ENCODE measurements at regions not wholly inside any gene's neighbourhood (a gene's known extent, or its start where the extent isn't known, plus 50 kb on each side); places are given as distances from the start of the nearest gene placed in this dataset.

DNA sequence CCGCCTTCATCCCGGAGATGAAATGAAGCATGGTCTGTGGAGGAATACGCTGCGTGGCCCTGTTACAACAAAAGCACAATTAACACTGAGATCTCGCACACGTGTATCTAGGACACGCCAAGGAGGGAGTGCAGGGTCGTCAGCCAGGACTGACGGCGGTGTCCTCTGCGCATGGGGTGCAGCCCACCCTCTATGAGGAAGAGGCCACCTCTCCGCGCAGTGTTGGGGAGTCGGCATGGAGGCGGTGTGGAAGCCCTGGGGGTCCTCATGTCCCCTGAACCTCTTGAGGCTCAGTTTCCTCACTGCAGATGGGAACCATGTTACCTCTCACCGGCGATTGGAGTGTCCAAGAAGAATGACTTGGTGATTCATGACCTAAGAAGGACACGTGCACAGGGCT is 86.0 kb upstream of the ZNF236 start:
- Histone ChIP-seq H3K4me3 (ENCODE audit: low read length) (no peak overlapping the region), H3K9ac (ENCODE audit: low read length) (no peak overlapping the region), H3K27me3 (ENCODE audit: low read length) (peaks cover 22% of the 10 kb centered on the region), H3K4me2 (ENCODE audit: low read length) (no peak overlapping the region), H2AFZ (ENCODE audit: low read length) (no peak overlapping the region), H4K20me1 (ENCODE audit: low read length) (no peaks in the 10 kb centered on the region), H3K9me3 (ENCODE audit: low read length) (no peaks in the 10 kb centered on the region), H3K27ac (ENCODE audit: low read length) (no peak overlapping the region), H3K9me2 (replicated peaks; ENCODE audit: low read length) (no peaks in the 10 kb centered on the region), H3K4me1 (ENCODE audit: insufficient read depth, low read length) (peaks cover 10% of the 10 kb centered on the region), H3F3A (ENCODE audit: low read length, unreplicated experiment) (no peaks in the 10 kb centered on the region), H3K36me3 (ENCODE audit: low read depth, low read length) (no peaks in the 10 kb centered on the region), H3K79me2 (ENCODE audit: low read length) (no peaks in the 10 kb centered on the region)
- DNase-seq (no peak), ATAC-seq (no peak)
- intact Hi-C loops (cut with micrococcal nuclease): no loop called here
- no peak for TF ChIP-seq EZH2phosphoT487 (IDR thresholded peaks at IDR 0.05; ENCODE audit: borderline replicate concordance, low read length)
- TF ChIP-seq CTCF (conservative IDR thresholded peaks at IDR 0.05; ENCODE audit: low read depth, low read length): no peak
- no peak for TF ChIP-seq EZH2 (IDR thresholded peaks at IDR 0.05; ENCODE audit: low read length, unreplicated experiment)
- BruUV-seq (replicated peaks): no TSS peak
- ChIA-PET POLR2A (ENCODE audit: unreplicated experiment) (no interaction called here), CTCF (no interaction called here)

- Histone ChIP-seq H3K9ac (ENCODE audit: low read length) (no peak overlapping the region), H3K27ac (ENCODE audit: low read length) (no peak overlapping the region), H3K79me2 (ENCODE audit: low read length) (no peaks in the 10 kb centered on the region), H3K36me3 (ENCODE audit: low read depth, low read length) (no peaks in the 10 kb centered on the region), H3K9me3 (ENCODE audit: low read length) (no peaks in the 10 kb centered on the region), H3K4me1 (ENCODE audit: insufficient read depth, low read length) (no peaks in the 10 kb centered on the region), H3K27me3 (ENCODE audit: low read length) (peaks cover 49% of the 10 kb centered on the region), H3K4me2 (ENCODE audit: low read length) (no peak overlapping the region), H4K20me1 (ENCODE audit: low read length) (no peaks in the 10 kb centered on the region), H2AFZ (ENCODE audit: low read length) (no peak overlapping the region), H3F3A (ENCODE audit: low read length, unreplicated experiment) (no peaks in the 10 kb centered on the region), H3K4me3 (ENCODE audit: low read length) (no peak overlapping the region), H3K9me2 (replicated peaks; ENCODE audit: low read length) (no peaks in the 10 kb centered on the region)
- no peak for DNase-seq
- no TSS peak for BruUV-seq (replicated peaks)
- ChIA-PET POLR2A (ENCODE audit: unreplicated experiment) (no interaction called here), CTCF (no interaction called here)
- TF ChIP-seq EZH2phosphoT487 (IDR thresholded peaks at IDR 0.05; ENCODE audit: borderline replicate concordance, low read length) (no peak), EZH2 (IDR thresholded peaks at IDR 0.05; ENCODE audit: low read length, unreplicated experiment) (no peak), CTCF (conservative IDR thresholded peaks at IDR 0.05; ENCODE audit: low read depth, low read length) (no peak)
- no peak for ATAC-seq
- intact Hi-C loops (cut with micrococcal nuclease): no loop called here
Observed at GRCh38 chr18:76730901-76731300, 91.5 kb upstream of the ZNF236 start.

GRCh38 chr18:76727589-76727988 is 94.8 kb upstream of the ZNF236 start:
- H4K20me1 ChIP-seq (ENCODE audit: low read length): no peaks in the 10 kb centered on the region
- BruUV-seq (replicated peaks): no TSS peak
- ChIA-PET POLR2A (ENCODE audit: unreplicated experiment) (no interaction called here), CTCF (no interaction called here)
- H3K36me3 ChIP-seq (ENCODE audit: low read depth, low read length): no peaks in the 10 kb centered on the region
- no peak overlapping the region for H3K4me3 ChIP-seq (ENCODE audit: low read length)
- peaks cover 50% of the 10 kb centered on the region for H3K27me3 ChIP-seq (ENCODE audit: low read length)
- DNase-seq (no peak), ATAC-seq (no peak)
- H3K9ac ChIP-seq (ENCODE audit: low read length): no peak overlapping the region
- no peaks in the 10 kb centered on the region for H3K79me2 ChIP-seq (ENCODE audit: low read length)
- H3K9me2 ChIP-seq (replicated peaks; ENCODE audit: low read length): no peaks in the 10 kb centered on the region
- no peak for TF ChIP-seq EZH2phosphoT487 (IDR thresholded peaks at IDR 0.05; ENCODE audit: borderline replicate concordance, low read length)
- no peak for TF ChIP-seq CTCF (conservative IDR thresholded peaks at IDR 0.05; ENCODE audit: low read depth, low read length)
- no peak for TF ChIP-seq EZH2 (IDR thresholded peaks at IDR 0.05; ENCODE audit: low read length, unreplicated experiment)
- intact Hi-C loops (cut with micrococcal nuclease): no loop called here
- H3K27ac ChIP-seq (ENCODE audit: low read length): no peak overlapping the region
- no peak overlapping the region for H3K4me2 ChIP-seq (ENCODE audit: low read length)
- H2AFZ ChIP-seq (ENCODE audit: low read length): no peak overlapping the region
- H3K9me3 ChIP-seq (ENCODE audit: low read length): no peaks in the 10 kb centered on the region
- H3K4me1 ChIP-seq (ENCODE audit: insufficient read depth, low read length): no peaks in the 10 kb centered on the region
- no peaks in the 10 kb centered on the region for H3F3A ChIP-seq (ENCODE audit: low read length, unreplicated experiment)
